ENCODE measurements at regions not wholly inside any gene's neighbourhood (a gene's known extent, or its start where the extent isn't known, plus 50 kb on each side); places are given as distances from the start of the nearest gene placed in this dataset.

DNA sequence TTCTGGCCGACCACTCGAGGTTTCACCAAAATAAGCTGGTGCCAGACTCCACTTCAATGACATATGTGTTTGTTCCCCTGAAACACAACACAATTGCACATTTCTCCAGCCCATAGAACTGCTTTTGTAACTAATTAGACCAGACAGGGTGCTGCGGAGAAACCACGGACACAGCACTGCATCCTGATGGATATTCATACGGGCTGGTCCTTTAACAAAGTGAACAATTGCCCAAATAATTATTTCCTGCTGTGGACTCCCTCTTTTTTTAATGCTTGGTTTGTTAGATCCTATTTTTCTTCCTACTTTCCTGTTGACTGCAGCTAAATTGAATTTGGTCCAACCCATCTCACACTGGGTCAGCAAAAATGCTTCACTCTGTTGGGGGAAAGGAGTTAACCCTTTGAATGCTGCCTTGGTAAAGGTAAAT is 198.6 kb upstream of the BMPER start:
- TF ChIP-seq, protein P1, sequence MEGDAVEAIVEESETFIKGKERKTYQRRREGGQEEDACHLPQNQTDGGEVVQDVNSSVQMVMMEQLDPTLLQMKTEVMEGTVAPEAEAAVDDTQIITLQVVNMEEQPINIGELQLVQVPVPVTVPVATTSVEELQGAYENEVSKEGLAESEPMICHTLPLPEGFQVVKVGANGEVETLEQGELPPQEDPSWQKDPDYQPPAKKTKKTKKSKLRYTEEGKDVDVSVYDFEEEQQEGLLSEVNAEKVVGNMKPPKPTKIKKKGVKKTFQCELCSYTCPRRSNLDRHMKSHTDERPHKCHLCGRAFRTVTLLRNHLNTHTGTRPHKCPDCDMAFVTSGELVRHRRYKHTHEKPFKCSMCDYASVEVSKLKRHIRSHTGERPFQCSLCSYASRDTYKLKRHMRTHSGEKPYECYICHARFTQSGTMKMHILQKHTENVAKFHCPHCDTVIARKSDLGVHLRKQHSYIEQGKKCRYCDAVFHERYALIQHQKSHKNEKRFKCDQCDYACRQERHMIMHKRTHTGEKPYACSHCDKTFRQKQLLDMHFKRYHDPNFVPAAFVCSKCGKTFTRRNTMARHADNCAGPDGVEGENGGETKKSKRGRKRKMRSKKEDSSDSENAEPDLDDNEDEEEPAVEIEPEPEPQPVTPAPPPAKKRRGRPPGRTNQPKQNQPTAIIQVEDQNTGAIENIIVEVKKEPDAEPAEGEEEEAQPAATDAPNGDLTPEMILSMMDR (IDR thresholded peaks at IDR 0.05) = no peak
- no peak for TF ChIP-seq POLR2AphosphoS5 (IDR thresholded peaks at IDR 0.05; ENCODE audit: low read depth, low read length)
- TF ChIP-seq, protein P2, sequence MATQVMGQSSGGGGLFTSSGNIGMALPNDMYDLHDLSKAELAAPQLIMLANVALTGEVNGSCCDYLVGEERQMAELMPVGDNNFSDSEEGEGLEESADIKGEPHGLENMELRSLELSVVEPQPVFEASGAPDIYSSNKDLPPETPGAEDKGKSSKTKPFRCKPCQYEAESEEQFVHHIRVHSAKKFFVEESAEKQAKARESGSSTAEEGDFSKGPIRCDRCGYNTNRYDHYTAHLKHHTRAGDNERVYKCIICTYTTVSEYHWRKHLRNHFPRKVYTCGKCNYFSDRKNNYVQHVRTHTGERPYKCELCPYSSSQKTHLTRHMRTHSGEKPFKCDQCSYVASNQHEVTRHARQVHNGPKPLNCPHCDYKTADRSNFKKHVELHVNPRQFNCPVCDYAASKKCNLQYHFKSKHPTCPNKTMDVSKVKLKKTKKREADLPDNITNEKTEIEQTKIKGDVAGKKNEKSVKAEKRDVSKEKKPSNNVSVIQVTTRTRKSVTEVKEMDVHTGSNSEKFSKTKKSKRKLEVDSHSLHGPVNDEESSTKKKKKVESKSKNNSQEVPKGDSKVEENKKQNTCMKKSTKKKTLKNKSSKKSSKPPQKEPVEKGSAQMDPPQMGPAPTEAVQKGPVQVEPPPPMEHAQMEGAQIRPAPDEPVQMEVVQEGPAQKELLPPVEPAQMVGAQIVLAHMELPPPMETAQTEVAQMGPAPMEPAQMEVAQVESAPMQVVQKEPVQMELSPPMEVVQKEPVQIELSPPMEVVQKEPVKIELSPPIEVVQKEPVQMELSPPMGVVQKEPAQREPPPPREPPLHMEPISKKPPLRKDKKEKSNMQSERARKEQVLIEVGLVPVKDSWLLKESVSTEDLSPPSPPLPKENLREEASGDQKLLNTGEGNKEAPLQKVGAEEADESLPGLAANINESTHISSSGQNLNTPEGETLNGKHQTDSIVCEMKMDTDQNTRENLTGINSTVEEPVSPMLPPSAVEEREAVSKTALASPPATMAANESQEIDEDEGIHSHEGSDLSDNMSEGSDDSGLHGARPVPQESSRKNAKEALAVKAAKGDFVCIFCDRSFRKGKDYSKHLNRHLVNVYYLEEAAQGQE (IDR thresholded peaks at IDR 0.05; ENCODE audit: insufficient read depth in 1 of 2, low read depth in 2 of 2, low read length in 1 of 2) = no peak
